ENCODE measurements at regions not wholly inside any gene's neighbourhood (a gene's known extent, or its start where the extent isn't known, plus 50 kb on each side); places are given as distances from the start of the nearest gene placed in this dataset.
A peak's percentile ranks its signal among the peaks of the same experiment; 100 is the strongest.

DNA sequence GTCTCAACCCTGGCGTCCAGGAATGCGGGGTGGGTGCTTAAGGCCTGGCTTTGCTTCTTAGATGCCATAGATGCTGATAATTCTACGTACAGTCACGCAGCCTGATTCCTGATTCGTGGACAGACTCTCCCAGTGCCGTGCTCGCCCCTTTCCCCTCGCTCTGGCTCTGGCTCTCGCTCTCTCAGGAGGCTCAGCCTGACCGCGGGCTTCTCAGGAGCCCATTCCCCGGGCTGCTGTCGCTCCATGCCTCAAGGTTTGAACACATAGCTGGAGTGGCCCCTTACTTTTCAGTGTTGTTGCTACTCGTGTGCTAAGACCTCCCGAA, 59.2 kb upstream of the ZC4H2 start:
- intact Hi-C loops (cut with micrococcal nuclease) = no loop called here
- DNase-seq = peak; percentile 28
- peak; percentile 74 for ATAC-seq

DNA sequence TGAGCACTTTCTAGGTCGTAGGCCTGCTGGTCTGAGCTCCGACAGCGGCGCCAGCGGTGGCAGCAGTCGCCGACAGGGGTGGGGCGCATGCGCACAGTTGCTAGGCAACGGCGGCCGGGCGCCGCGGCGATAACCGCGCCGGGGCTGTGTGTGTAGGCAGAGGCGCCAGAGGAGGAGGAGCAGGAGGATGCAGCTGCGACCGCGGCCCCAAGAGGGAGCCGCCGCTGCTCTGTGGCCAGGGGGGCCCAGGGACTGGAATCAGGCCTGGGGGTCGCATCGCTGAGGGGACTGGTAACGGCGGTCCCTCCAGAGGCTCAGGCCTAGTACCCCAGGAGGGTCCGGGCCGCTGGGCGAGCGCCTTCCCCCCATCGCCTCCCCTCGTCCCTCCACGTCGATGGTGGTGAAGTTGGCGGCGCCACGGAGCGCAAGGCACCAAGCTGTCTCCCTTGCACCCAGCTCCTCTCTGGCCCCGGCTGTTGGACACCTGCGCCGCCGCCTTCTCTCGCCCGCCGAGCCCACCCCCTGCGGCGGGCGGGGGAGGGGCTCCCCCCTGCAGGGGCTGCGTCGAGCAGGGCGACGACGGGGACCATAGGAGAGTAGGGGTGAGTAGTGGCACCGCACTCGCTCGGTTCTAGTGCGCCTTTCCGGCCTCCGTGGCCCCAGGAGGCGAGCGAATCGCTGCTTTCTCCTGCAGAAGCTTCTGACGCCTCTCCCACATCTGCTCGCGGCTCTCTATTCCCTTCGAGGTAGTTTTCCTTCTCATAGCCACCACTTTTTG, 58.6 kb upstream of the ZC4H2 start, which contains the start of gene ZC3H12B:
Gene ZC3H12B, plus strand, starts transcription at position 159 of the 778 bp plus-strand sequence.
- DNase-seq (peak; percentile 79), ATAC-seq (peak; percentile 99)
- intact Hi-C loops (cut with micrococcal nuclease) = no loop called here

DNA sequence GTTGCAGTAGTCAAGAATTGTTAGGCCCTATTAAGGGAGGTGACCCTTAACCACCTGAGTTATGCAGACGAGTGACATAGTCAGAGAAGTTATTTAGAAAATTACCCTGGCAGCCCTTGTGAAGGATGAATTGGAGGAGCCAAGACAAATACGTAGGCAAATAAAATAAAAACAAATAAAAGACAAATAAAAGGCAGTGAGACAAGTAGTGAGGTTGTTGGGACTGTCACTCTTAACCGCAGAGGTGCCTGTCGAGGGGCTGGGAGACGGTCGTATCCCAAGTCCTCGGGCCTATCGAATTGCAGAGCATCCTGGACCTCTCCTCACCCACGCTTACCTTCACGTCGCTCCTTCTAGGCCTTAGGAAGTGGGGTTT, 58.0 kb upstream of the ZC4H2 start:
- intact Hi-C loops (cut with micrococcal nuclease) = no loop called here
- ATAC-seq (no peak), DNase-seq (no peak)

All from left ventricle myocardium superior (tissue), 1 donor.